ENCODE measurements at regions not wholly inside any gene's neighbourhood (a gene's known extent, or its start where the extent isn't known, plus 50 kb on each side); places are given as distances from the start of the nearest gene placed in this dataset.

GRCh38 chr22:48676266-48677167, 1151.2 kb downstream of the BRD1 start (continued):
- TF ChIP-seq EZH2 (IDR thresholded peaks at IDR 0.05) (no peak), POLR2AphosphoS5 (IDR thresholded peaks at IDR 0.05; ENCODE audit: low read depth, low read length) (no peak), CBX3 (IDR thresholded peaks at IDR 0.05; ENCODE audit: low read depth) (no peak), POLR2A (IDR thresholded peaks at IDR 0.05; ENCODE audit: borderline replicate concordance, extremely low read depth, insufficient read depth, insufficient read length) (no peak), FOSL1 (IDR thresholded peaks at IDR 0.05; ENCODE audit: low read depth) (no peak)

- H3K9me2 ChIP-seq (ENCODE audit: insufficient read depth), result no peaks in the 10 kb centered on the region
- ATAC-seq, result no peak
- H2AFZ ChIP-seq (ENCODE audit: low read depth, low read length, poor library complexity, severe bottlenecking), result no peak overlapping the region
- ChIA-PET RAD21 (ENCODE audit: low non-redundant PET in 1 of 2, low total read pairs in 2 of 2, uncharacterized antibody in 2 of 2, unreplicated experiment in 2 of 2) (no interaction called here), POLR2A (no interaction called here), CTCF (no interaction called here)
- H3K9ac ChIP-seq (ENCODE audit: low read length), result no peak overlapping the region
- no peak for TF ChIP-seq CBX3 (IDR thresholded peaks at IDR 0.05; ENCODE audit: low read depth)
- TF ChIP-seq POLR2AphosphoS5 (IDR thresholded peaks at IDR 0.05; ENCODE audit: low read depth, low read length), result no peak
- TF ChIP-seq SIN3A (IDR thresholded peaks at IDR 0.05; ENCODE audit: low read depth), result no peak
- no peak for TF ChIP-seq CTCF (IDR thresholded peaks at IDR 0.05 in 2 of 3, conservative IDR thresholded peaks at IDR 0.05 in 1 of 3; ENCODE audit: borderline replicate concordance in 1 of 3, insufficient read depth in 1 of 3, low read depth in 2 of 3, low read length in 2 of 3)
- no peak for TF ChIP-seq YY1 (IDR thresholded peaks at IDR 0.05; ENCODE audit: extremely low read depth, insufficient replicate concordance, low read depth, low read length)
- no peak for TF ChIP-seq ATF3 (IDR thresholded peaks at IDR 0.05)
- H3K27me3 ChIP-seq (ENCODE audit: insufficient read depth, low read length), result no peaks in the 10 kb centered on the region
- H3K9me3 ChIP-seq (ENCODE audit: control insufficient read depth in 1 of 2, insufficient read depth in 1 of 2, low read depth in 1 of 2, low read length in 2 of 2), result peaks cover 0 to 5% of the 10 kb centered on the region in 2 experiments; a peak in 2 of 4 replicates
- H3K4me3 ChIP-seq (replicated peaks in 1 of 2; ENCODE audit: low read depth in 1 of 2, low read length in 2 of 2), result no peak overlapping the region
- intact Hi-C loops (cut with micrococcal nuclease), result no loop called here
- DNase-seq (ENCODE audit: low read depth, low spot score), result no peak
- no TSS peak for BruUV-seq (replicated peaks)
- H3K4me1 ChIP-seq (ENCODE audit: control insufficient read depth in 1 of 2, insufficient read depth in 2 of 2, low read length in 2 of 2), result no peaks in the 10 kb centered on the region
- H3K36me3 ChIP-seq (ENCODE audit: control insufficient read depth in 1 of 2, insufficient read depth in 2 of 2, low read length in 2 of 2), result no peaks in the 10 kb centered on the region
- H3K79me2 ChIP-seq (ENCODE audit: insufficient read depth, low read length), result no peaks in the 10 kb centered on the region
- no peak overlapping the region for H3K4me2 ChIP-seq (ENCODE audit: low read length)
- no peaks in the 10 kb centered on the region for H4K20me1 ChIP-seq (ENCODE audit: insufficient read depth)
- no peak overlapping the region for H3K27ac ChIP-seq (ENCODE audit: low read depth, low read length)
Observed at GRCh38 chr22:48675830-48676145, 1151.9 kb downstream of the BRD1 start.
